GM19328 (cell line): ENCODE measurements at regions not wholly inside any gene's neighbourhood (a gene's known extent, or its start where the extent isn't known, plus 50 kb on each side); places are given as distances from the start of the nearest gene placed in this dataset.

Experiments
- ATAC-seq: cut with Tn5 transposase; IDR thresholded peaks from one replicate; pipeline ENCODE4 v1.9.1; 2021; ENCODE audit warnings: mild to moderate bottlenecking, moderate library complexity; ENCODE audit not compliant: unreplicated experiment

GRCh38 chr11:116104498-116105174 is 600.4 kb upstream of the CADM1 start:
- ATAC-seq = no peak

- no peak for ATAC-seq
These were observed 597.7 kb upstream of the CADM1 start for GRCh38 chr11:116101902-116102301.

- no peak for ATAC-seq
These were observed 595.8 kb upstream of the CADM1 start for GRCh38 chr11:116100016-116100415.

DNA sequence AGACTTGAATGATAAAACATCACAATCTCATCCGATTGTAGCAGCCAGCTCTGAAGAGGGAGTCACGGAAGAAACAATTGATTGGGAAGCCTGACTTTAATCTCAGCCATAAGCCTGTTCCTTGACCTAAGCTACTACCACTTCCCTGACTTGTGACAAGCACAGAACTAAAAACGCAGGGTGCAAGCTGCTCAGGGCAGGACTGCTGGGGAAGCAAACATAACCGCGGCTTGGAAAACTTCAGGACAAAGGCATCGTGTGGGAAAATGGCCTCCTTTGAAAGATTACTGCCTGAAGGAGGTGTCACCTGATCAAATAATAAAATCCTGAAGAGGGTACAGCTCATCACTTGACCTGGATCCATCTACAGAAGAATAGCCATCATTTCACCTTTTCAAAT is 595.3 kb upstream of the CADM1 start:
- ATAC-seq = no peak

GRCh38 chr11:116096272-116096995 is 592.2 kb upstream of the CADM1 start:
- no peak for ATAC-seq

DNA sequence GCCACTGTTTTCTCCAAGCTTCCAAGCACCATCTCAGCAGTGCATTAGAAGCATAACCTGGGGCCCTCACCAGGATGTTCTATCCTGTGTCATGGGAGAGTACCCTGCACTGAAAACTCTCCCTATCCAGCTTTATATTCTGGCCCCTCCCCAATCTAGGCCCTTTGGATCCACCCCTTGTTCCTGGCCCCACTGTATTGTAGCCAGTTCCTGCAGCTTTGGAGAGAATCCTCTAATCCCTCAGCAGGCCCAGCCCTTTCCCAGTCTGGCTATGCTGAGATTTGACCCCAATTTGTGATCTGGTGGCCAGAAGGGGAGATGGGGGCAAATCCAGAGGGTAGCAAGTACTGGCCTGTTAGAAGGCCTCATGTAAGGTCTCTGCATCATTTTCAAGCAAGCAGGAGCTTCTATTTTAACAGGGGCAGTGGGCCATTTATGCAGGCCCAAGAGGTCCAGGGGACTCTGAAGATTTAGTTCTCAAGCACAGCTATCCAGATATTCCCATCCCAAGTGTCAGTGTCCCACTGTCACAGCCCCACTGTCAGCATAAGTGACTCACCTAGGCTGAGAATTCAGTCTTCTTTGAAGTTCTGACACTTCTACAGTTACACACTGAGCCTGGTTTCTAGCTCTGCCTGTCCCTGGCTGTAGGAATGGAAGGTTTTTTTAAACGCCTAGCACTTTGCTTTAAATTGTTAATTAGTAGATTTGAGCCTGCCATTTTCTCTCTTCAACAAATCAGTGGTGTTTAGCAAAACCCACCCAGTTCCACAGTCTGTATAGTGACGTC is 589.5 kb upstream of the CADM1 start:
- no peak for ATAC-seq

DNA sequence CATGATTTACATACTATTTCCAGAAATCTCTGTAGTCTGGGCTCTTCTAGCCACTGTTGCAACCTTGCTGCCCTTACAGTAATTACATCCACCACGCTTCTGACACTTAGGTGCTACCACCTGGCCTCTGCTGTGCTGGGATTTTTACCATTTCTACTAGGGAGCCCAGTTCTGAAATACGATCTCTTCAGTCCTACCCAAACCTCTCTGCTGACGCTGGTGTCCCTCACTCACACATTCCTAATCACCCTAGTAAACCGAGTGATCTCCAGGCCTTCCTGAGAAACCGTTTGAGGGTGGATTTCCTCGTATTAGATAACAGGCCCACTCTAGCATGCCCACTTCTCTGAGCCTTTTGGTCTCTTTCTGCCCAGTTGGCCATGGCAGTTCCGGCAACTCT is 588.9 kb upstream of the CADM1 start:
- no peak for ATAC-seq

- ATAC-seq = no peak
These were observed 582.2 kb upstream of the CADM1 start for GRCh38 chr11:116086426-116086825.

DNA sequence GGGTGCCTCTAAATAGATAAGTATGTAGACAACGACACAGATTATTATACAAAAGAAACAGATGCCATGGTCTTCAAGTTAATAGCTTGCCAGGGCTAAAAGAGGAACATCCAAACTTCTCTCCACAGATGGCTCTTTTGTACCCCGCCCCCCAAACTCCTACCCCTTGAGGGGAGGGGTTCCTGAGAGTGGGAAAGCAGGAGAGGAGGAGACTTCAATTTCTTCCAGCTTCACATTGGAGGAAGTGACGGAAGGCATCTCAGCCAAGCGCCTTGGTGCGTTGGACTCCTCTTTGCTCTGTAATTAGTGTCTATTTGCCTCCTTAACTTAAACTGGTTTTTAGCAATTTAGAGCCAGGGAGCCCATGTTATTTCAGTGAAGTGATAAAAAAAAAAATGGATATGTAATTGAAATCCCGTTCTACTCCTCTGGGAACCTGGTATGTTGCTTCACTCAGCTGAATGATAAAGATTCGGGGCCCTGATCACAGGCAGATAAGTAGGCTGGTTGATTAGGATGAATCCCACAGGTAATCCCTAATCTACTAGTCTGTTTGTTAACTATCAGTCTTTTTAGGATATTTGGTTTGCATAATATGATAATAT is 580.9 kb upstream of the CADM1 start:
- ATAC-seq = no peak

GRCh38 chr11:116084511-116084910 is 580.3 kb upstream of the CADM1 start:
- ATAC-seq = no peak

GRCh38 chr11:116082256-116082655 is 578.0 kb upstream of the CADM1 start:
- no peak for ATAC-seq

GRCh38 chr11:116079580-116079979 is 575.4 kb upstream of the CADM1 start:
- no peak for ATAC-seq

DNA sequence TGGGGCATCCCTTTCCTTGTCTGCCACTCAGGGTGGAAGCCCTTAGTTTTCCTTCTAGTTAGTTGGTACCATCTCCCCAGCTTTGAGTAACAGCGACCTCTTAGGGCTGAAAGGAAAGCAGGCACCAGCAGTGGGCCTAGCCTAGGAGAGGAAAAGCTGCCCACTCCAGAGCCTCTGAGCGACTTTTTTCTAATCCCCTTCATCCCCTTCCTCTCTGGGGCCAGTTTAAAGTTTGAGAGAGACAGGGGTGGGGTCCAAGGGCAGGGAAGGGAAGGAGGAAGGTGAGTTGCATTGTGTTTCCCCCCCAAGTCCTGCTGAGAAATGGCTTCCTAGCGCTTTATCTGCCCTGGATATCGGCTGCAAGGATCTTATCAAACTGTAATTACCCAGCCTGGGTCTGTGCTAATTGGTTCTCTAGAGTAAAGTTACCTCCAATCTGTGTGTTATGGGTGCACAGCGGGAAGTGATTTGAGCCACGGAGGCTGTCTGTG is 573.9 kb upstream of the CADM1 start:
- ATAC-seq = no peak

DNA sequence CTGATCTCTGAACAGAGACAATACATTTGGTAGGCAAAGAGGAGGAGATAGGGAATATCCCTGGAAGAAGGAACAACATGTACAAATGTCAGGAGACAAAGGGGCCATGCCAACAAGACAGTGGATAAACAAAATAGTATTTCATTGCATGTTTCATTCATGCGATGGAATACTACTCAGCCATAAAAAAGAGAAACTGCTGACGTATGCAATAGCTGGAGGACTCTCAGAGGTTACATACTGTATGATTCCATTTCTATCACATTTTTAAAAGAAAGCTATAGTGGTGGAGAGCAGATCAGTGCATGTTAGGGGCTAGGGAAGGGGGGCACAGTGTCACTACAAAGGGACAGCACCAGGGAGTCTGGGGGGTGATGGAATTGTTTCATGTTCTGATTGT is 572.9 kb upstream of the CADM1 start:
- no peak for ATAC-seq

- ATAC-seq = peak; percentile 80
These were observed 569.9 kb upstream of the CADM1 start for GRCh38 chr11:116073854-116074837.

DNA sequence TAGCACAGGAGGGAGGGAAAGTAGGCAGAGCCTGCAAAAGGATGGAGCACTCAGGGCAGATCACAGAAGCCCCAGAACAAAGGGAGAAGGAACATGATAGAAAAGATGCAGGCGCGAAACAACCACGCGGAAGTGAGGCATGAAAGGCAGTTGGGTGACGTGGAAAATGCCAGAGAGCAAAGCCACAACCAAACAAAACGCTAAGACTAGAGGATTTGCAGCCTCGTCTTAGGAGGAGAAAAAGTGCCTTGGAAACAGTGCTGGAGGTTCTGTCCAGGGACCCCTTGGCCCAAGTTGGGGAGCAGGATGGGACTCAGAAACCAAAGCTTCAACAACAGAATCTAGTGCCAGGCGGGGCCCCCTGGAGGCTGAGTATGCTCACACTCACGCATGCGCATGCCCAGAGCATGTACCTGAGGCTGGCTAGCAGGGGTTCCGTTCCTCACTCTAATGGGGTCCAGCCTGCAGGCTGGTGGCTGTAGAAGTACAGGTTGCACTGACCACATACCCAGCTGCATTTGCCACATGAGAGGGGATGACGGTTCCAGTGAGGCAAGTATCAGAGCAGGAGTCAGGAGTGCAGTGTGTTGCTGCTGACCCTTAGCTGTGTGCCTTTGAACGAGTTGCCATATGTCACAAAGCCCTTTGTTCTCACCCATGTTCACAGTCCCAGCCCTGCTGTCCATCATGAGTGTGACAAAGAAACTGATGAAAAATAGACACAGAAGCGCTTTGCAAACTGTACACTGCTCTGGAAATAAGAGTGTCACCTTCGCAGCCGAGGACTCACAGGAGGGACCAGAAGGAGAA is 568.6 kb upstream of the CADM1 start:
- no peak for ATAC-seq

- ATAC-seq = no peak
These were observed 567.9 kb upstream of the CADM1 start for GRCh38 chr11:116072133-116072532.

- no peak for ATAC-seq
These were observed 567.0 kb upstream of the CADM1 start for GRCh38 chr11:116071241-116071640.

DNA sequence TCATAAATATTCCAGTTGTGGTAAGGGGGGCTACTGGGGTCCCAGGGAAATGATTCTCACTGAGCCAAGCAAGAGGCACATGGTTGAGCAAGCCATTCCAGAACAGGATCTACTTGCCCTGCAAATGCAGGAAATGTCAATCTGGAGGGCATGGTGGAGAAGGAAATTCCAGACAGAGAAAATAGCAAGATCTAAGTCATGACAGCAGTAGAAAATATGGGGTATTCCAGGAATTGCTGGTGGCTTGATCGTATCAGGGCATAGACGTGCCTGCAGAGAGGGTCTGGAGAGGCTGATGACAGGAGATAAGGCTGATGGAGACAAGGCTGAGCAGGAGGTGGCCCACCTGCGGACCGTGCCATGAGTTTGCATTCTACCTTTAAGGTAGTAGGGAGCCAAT is 566.3 kb upstream of the CADM1 start:
- no peak for ATAC-seq
